Activated CD4-positive, alpha-beta T cell treated with anti-CD3 and anti-CD28 coated beads, Interleukin-2, amount 10 ng/mL, durations not matched to agents 24 days and 14 days (primary cell): ENCODE measurements at regions not wholly inside any gene's neighbourhood (a gene's known extent, or its start where the extent isn't known, plus 50 kb on each side); places are given as distances from the start of the nearest gene placed in this dataset.
"Not testable (repeated sequence)": the region's sequence is repeated elsewhere in the genome, so short reads cannot be mapped to it uniquely, and the experiment has no call there.

Source experiments
- DNase-seq: peaks from one replicate; pipeline ENCODE4 v3.0.0; 2022
- H3K27ac Mint-ChIP-seq: one replicate; pipeline ENCODE4 v1.8.0; 2022; ENCODE audit warnings: mild to moderate bottlenecking, mixed read lengths
- H3K27me3 Mint-ChIP-seq: one replicate; pipeline ENCODE4 v1.8.0; 2022; ENCODE audit warnings: mixed read lengths
- H3K36me3 Mint-ChIP-seq: one replicate; pipeline ENCODE4 v1.8.0; 2022; ENCODE audit warnings: low read depth, mild to moderate bottlenecking, mixed read lengths
- H3K4me1 Mint-ChIP-seq: one replicate; pipeline ENCODE4 v1.8.0; 2021; ENCODE audit warnings: mixed read lengths
- H3K4me3 Mint-ChIP-seq: one replicate; pipeline ENCODE4 v1.8.0; 2022; ENCODE audit warnings: mild to moderate bottlenecking, moderate library complexity, mixed read lengths
- H3K9me3 Mint-ChIP-seq: one replicate; pipeline ENCODE4 v1.8.0; 2021; ENCODE audit warnings: mixed read lengths
- intact Hi-C: fragments of 100-400 bp; cut with micrococcal nuclease; formaldehyde crosslinking; loops from one replicate; pipeline ENCODE4 v1.15.1; 2023

DNA sequence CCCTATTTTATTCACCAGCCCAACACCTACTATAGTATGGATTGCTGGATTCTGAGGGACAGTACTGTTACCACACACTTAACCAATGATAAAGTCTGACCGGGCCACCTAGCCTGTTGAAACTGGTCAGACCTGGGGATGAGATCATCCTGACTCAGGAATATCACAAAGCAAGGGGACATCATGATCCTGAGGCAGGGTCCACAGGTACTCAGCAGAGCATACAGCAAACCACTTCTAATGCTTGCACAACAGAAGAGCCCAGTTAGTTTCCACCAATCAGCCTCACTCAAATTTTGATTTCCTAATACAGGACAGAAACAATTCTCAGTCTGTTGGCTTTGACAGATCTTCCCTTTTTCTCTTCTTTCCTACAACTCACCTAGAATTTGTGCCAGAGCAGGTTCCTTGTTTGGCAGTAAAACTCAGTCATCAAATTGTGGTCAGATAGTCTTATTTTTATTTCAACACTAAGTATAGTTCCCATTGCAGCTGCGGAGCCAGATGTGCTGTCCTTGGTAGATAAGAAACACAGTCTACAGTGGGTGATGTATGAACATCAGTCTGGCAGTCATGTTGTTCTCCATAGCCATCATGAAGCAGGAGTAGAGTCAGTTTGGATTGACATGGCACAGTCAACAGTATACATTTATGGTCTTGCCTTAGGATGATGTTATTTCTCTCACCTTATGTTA is 90.1 kb upstream of the PRR23C start:
- intact Hi-C loops: no loop called here
- Mint-ChIP-seq H3K4me3 (no peak overlapping the region), H3K36me3 (no peaks in the 10 kb centered on the region), H3K27ac (no peak overlapping the region), H3K27me3 (no peaks in the 10 kb centered on the region), H3K4me1 (no peaks in the 10 kb centered on the region), H3K9me3 (no peaks in the 10 kb centered on the region)
- DNase-seq: peak; percentile 24

DNA sequence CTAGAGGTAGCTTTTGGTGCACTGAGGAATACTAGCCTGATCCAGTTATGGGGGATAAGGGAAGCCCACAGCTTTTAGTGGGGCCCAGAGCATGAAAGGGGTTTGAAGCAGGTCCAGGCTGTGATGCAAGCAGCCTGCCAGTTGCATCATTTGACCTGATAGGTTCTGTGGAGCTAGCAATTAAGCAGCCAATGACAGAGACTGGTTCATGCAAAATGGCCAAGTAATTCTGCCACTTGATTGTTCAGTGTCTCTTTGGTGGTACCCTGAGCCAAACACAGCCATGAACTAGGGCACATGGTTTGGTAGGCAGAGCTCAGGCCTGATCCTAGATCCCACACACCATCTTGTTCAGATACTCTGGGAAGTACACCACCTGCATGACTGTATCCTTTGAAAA is 91.0 kb upstream of the PRR23C start:
- H3K4me1 Mint-ChIP-seq: no peaks in the 10 kb centered on the region
- H3K27ac Mint-ChIP-seq: no peak overlapping the region
- H3K4me3 Mint-ChIP-seq: no peak overlapping the region
- H3K27me3 Mint-ChIP-seq: no peaks in the 10 kb centered on the region
- peak; percentile 36 for DNase-seq
- no peaks in the 10 kb centered on the region for H3K9me3 Mint-ChIP-seq
- no peaks in the 10 kb centered on the region for H3K36me3 Mint-ChIP-seq
- intact Hi-C loops: no loop called here

DNA sequence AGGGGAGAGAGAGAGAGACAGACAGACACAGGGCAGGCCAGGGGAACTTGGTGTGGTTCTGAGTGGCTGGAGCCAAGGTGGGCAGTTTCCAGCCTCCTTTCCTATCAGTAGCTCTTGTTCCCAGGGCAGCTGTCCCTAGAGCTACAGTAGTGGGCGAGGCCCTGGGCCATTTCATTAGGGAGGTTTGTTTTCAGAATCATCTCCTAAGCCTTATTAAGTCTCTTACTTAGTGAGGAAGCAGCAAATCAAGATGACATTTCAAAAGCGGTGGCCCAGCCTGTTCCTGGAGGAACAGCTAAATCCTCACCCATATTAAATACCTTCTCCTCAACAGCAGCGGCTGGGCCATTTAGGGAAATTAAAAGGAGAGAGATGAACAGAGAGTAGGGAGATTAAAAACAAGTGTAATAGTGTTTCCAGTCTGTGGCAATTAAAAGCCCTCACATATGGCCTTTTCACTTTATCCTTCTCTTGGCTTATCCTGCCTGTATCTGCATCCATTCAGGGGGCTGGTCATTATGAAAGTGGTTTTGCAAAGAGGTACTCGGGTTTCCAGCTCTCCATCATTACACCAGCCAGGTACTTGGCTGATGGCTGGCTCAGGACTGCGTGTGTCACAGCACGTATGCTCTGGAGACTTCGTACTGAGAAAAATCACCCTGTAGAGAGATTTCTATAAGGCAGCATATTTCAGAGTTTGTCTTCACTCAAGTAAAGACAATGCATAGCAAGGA is 91.9 kb upstream of the PRR23C start:
- peak; percentile 34 for DNase-seq
- Mint-ChIP-seq H3K36me3 (no peaks in the 10 kb centered on the region), H3K9me3 (no peaks in the 10 kb centered on the region), H3K27ac (no peak overlapping the region), H3K27me3 (no peaks in the 10 kb centered on the region), H3K4me1 (no peaks in the 10 kb centered on the region), H3K4me3 (no peak overlapping the region)
- intact Hi-C loops: no loop called here

DNA sequence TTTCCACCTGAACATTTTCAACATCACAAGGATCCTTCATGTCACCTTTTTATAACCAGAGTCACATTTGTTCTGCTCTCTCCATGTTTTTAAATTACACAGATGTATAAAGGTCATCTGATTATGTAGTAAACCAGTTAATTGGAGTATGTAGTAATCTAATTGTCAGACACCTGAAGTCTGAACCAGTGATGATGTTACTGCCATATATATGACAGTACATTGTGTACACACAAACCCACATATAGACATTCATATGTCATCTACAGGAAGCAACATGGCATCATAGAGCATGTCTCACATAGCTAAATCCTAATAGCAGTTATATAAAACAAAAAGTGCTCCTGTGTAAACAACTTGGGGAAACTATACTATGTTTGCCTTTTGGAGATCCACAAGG is 95.9 kb upstream of the PRR23C start:
- no peaks in the 10 kb centered on the region for H3K27me3 Mint-ChIP-seq
- no peaks in the 10 kb centered on the region for H3K4me1 Mint-ChIP-seq
- no peaks in the 10 kb centered on the region for H3K36me3 Mint-ChIP-seq
- DNase-seq: no peak
- H3K4me3 Mint-ChIP-seq: no peak overlapping the region
- no peak overlapping the region for H3K27ac Mint-ChIP-seq
- H3K9me3 Mint-ChIP-seq: no peaks in the 10 kb centered on the region
- intact Hi-C loops: no loop called here

DNA sequence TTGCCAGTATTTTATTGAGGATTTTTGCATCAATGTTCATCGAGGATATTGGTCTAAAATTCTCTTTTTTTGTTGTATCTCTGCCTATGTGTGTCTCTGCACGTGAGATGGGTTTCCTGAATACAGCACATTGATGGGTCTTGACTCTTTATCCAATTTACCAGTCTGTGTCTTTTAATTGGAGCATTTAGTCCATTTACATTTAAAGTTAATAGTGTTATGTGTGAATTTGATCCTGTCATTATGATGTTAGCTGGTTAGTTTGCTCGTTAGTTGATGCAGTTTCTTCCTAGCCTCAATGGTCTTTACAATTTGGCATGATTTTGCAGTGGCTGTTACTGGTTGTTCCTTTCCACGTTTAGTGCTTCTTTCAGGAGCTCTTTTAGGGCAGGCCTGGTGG is 101.3 kb upstream of the PRR23C start:
- DNase-seq, H3K4me1 Mint-ChIP-seq, H3K4me3 Mint-ChIP-seq, intact Hi-C loops, H3K9me3 Mint-ChIP-seq, H3K27ac Mint-ChIP-seq, H3K36me3 Mint-ChIP-seq, H3K27me3 Mint-ChIP-seq: not testable (repeated sequence)

DNA sequence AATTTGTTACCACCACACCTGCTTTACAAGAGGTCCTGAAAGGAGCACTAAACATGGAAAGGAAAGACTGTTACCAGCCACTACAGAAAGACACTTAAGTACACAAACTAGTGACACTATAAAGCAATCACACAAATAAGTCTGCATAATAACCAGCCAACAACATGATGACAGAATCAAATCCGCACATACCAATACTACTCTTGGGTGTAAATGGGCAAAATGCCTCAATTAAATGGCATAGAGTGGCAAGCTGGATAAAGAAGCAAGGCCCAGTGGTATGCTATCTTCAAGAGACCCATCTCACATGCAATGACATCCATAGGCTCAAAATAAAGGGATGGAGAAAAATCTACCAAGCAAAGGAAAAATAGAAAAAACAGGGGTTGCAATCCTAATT is 106.8 kb upstream of the PRR23C start:
- H3K4me3 Mint-ChIP-seq: no peak overlapping the region
- H3K27me3 Mint-ChIP-seq: peaks cover 7% of the 10 kb centered on the region
- no peak for DNase-seq
- H3K27ac Mint-ChIP-seq: no peak overlapping the region
- H3K9me3 Mint-ChIP-seq: no peaks in the 10 kb centered on the region
- no peaks in the 10 kb centered on the region for H3K36me3 Mint-ChIP-seq
- H3K4me1 Mint-ChIP-seq: no peaks in the 10 kb centered on the region
- intact Hi-C loops: no loop called here

DNA sequence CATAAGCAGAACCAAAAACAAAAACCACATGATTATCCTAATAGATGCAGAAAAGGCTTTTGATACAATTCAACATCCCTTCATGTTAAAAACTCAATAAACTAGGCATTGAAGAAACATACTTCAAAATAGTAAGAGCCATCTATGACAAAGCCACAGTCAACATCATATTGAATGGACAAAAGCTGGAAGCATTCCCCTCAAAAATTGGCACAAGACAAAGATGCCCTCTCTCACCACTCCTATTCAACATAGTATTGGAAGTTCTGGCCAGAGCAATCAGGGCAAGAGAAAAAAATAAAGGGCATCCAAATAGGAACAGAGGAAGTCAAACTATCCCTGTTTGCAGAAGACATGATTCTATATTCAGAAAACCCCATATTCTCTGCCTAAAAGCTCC is 108.7 kb upstream of the PRR23C start:
- H3K4me3 Mint-ChIP-seq, H3K27ac Mint-ChIP-seq, H3K4me1 Mint-ChIP-seq: not testable (repeated sequence)

DNA sequence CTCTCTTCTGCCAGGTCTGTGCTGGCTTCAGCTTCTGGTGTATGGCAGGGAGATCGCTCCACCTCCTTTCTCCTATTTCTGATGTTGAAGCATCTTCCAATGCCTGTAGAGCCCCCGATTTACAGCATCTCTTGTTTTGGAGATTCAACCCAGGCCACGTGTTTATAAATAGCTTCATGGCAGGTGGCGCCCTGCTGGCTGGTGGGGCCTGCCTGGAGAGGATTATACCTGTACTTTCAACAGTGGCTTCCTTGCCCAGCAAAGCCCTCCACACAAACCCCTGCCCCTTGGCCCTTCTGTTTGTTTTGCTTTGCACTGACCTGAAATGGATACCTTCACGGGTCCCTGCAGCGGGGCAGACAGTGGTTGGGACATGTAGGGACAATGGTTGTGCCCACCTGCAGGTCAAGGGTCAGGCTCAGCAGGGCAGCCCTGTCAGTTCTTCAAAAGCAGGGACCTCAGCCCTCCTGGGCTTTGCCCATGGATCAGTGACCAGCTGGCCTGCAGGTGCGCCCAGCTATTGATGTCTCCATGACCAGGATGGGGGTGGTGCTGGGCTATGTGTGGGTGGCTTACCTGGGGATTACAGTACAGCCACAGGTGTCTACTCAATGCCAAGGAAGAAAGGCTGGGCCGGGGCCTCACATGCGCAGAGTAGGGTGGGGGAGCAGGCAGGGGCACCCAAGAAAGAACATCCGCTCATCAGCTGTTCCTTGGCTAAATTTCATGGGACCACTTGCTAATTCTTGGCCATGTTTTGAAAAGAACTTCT is 112.7 kb upstream of the PRR23C start:
- DNase-seq: no peak
- no peaks in the 10 kb centered on the region for H3K36me3 Mint-ChIP-seq
- no peak overlapping the region for H3K4me3 Mint-ChIP-seq
- no peak overlapping the region for H3K27ac Mint-ChIP-seq
- H3K4me1 Mint-ChIP-seq: no peaks in the 10 kb centered on the region
- intact Hi-C loops: no loop called here
- H3K27me3 Mint-ChIP-seq: peaks cover 5% of the 10 kb centered on the region
- H3K9me3 Mint-ChIP-seq: no peaks in the 10 kb centered on the region

More for the DNA sequence above, 108.7 kb upstream of the PRR23C start:
- H3K27me3 Mint-ChIP-seq, H3K9me3 Mint-ChIP-seq, DNase-seq, H3K36me3 Mint-ChIP-seq, intact Hi-C loops: not testable (repeated sequence)

DNA sequence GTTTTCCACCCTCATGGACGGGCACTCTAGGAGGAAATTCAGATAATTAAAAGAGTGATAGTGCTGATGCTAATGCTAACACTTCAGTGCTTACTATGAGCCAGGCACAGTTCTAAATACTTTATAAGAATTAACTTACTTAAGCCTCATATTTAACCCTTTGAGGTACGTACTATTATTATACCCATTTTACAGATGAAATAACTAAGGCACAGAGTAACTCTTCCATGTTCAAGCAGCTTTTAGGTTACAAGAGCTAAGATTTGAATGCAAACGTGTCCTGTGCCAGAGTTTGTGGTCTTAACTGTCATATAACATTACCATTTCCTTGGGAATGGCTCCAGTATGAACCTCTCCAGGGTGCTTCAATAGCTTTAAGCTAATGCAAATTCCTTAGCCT is 114.7 kb upstream of the PRR23C start:
- no peak for DNase-seq
- no peak overlapping the region for H3K27ac Mint-ChIP-seq
- intact Hi-C loops: no loop called here
- peaks cover 2% of the 10 kb centered on the region for H3K27me3 Mint-ChIP-seq
- no peaks in the 10 kb centered on the region for H3K4me1 Mint-ChIP-seq
- no peaks in the 10 kb centered on the region for H3K9me3 Mint-ChIP-seq
- no peak overlapping the region for H3K4me3 Mint-ChIP-seq
- no peaks in the 10 kb centered on the region for H3K36me3 Mint-ChIP-seq

DNA sequence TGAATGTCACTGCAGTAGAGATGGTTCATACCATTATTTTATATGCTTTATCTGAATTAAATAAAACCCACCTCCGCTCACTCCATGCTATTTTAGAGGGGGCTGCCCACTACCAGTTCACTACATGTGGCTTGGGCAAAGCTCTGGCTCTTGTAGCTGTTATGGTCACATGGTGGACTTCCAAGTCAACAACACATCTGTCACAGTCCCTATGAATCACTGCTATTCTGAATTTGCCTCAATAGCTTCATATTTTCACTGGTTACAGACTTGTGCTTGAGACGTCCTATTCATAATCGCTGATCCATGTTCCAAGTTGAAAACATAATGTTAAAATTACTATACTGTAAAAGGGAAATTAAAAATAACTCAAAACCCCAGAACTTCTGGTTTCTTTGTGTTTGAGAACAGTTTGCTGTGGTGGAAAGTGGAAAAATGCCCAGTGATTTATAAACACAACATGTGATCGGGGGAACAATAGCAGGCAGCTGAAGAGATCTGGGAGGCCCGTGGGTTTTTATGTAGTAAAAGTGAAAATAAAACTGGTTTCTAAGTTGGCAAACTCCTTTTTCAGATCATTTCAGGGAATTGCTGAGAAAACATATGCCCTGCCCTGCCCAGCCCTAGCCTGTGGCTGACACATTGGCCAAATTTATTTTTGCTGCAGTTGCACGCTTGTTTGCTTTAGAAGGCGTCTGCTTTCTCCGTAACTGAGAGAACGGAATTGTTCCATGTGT is 128.8 kb upstream of the PRR23C start:
- H3K27ac Mint-ChIP-seq: no peak overlapping the region
- peaks cover 4% of the 10 kb centered on the region for H3K4me1 Mint-ChIP-seq
- H3K27me3 Mint-ChIP-seq: peaks cover 12% of the 10 kb centered on the region
- H3K36me3 Mint-ChIP-seq: no peaks in the 10 kb centered on the region
- peaks cover 5% of the 10 kb centered on the region for H3K9me3 Mint-ChIP-seq
- intact Hi-C loops: no loop called here
- DNase-seq: no peak
- H3K4me3 Mint-ChIP-seq: no peak overlapping the region

DNA sequence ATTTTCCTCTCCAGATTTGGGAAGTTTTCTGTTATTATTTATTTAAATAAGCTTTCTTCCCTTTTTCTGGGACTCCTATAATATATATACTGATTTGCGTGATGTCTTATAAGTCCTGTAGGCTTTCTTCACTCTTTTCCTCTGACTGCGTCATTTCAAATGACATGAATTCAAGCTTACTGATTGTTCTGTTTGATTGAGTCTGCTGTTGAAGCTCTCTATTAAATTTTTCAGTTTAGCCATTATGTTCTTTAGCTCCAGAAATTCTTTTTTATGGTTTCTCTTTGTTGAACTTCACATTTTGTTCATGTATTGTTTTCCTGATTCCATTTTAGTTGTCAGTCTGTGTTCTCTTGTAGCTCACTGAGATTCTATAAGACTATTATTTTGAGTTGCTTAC is 135.8 kb upstream of the PRR23C start:
- H3K4me1 Mint-ChIP-seq: no peaks in the 10 kb centered on the region
- no peaks in the 10 kb centered on the region for H3K36me3 Mint-ChIP-seq
- H3K27me3 Mint-ChIP-seq: peaks cover 7% of the 10 kb centered on the region
- no peak for DNase-seq
- H3K9me3 Mint-ChIP-seq: no peaks in the 10 kb centered on the region
- H3K4me3 Mint-ChIP-seq: no peak overlapping the region
- intact Hi-C loops: no loop called here
- no peak overlapping the region for H3K27ac Mint-ChIP-seq

DNA sequence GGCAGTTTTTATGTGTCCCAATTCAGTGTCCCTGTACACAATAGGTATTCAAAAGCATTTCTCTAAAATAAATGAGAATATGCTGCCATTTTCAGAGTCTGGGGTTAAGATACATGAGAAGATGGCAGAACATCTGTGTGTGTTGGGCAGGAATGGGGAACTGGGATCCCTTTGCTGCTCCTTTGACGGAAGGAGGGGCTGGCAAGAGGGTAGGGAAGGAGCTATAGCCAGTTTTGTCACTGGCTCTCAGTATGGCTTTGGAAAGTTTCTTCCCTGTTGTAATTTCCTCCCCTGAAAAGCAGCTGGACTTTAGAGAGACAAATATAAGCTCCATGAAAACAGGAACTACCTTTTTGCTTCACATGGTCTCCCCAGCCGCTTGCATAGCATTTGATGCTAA is 137.5 kb upstream of the PRR23C start:
- DNase-seq: no peak
- Mint-ChIP-seq H3K9me3 (no peaks in the 10 kb centered on the region), H3K27me3 (peaks cover 4% of the 10 kb centered on the region), H3K36me3 (no peaks in the 10 kb centered on the region), H3K27ac (no peak overlapping the region), H3K4me3 (no peak overlapping the region), H3K4me1 (no peaks in the 10 kb centered on the region)
- intact Hi-C loops: no loop called here

DNA sequence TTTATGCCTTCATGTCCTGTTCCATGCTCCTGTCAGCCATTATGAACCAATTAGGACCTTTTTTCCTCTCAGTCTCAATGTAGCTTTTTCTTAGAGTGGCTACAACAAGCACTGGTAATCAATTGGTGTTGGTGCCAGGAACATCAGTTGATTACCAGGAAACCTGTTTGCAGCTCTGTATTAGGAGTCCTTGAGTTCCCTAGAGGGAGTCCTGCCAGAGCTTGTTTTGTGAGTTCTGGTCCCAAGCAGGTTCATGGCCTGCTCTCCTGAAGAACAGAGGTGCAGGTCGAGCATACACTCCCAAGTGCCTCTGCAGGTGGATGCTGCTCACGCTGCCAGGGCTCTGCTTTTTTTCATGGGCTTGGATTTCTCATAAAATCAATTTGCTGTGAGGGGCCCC is 137.9 kb upstream of the PRR23C start:
- H3K9me3 Mint-ChIP-seq: no peaks in the 10 kb centered on the region
- intact Hi-C loops: no loop called here
- H3K27me3 Mint-ChIP-seq: peaks cover 1% of the 10 kb centered on the region
- no peak overlapping the region for H3K27ac Mint-ChIP-seq
- no peaks in the 10 kb centered on the region for H3K4me1 Mint-ChIP-seq
- no peaks in the 10 kb centered on the region for H3K36me3 Mint-ChIP-seq
- no peak for DNase-seq
- H3K4me3 Mint-ChIP-seq: no peak overlapping the region

DNA sequence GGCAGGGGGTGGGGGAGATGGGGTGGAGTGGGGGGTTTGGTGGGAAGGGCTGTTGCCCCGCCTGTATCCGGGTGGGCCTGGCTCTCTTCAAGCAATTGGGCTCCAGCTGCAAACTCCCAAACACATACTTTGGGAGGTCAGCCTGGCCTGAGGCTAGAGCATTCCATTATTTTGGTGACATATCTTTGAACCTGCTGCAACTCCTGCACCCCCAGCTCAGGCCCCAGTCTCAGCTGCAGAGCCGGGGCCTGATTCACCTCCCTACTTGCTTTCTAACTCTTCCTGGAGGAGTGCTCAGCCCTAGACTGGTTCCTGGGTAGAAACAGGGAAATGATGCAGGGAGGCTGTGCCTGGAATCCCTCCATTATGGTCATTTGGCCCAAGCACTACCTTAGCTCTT is 140.8 kb upstream of the PRR23C start:
- Mint-ChIP-seq H3K36me3 (no peaks in the 10 kb centered on the region), H3K4me1 (no peaks in the 10 kb centered on the region), H3K4me3 (no peak overlapping the region), H3K27ac (no peak overlapping the region), H3K9me3 (no peaks in the 10 kb centered on the region), H3K27me3 (no peaks in the 10 kb centered on the region)
- no peak for DNase-seq
- intact Hi-C loops: no loop called here
